ENCODE measurements at regions not wholly inside any gene's neighbourhood (a gene's known extent, or its start where the extent isn't known, plus 50 kb on each side); places are given as distances from the start of the nearest gene placed in this dataset.

- no peak for DNase-seq (ENCODE audit: extremely low read depth, low read depth)
- TF ChIP-seq, protein P1, sequence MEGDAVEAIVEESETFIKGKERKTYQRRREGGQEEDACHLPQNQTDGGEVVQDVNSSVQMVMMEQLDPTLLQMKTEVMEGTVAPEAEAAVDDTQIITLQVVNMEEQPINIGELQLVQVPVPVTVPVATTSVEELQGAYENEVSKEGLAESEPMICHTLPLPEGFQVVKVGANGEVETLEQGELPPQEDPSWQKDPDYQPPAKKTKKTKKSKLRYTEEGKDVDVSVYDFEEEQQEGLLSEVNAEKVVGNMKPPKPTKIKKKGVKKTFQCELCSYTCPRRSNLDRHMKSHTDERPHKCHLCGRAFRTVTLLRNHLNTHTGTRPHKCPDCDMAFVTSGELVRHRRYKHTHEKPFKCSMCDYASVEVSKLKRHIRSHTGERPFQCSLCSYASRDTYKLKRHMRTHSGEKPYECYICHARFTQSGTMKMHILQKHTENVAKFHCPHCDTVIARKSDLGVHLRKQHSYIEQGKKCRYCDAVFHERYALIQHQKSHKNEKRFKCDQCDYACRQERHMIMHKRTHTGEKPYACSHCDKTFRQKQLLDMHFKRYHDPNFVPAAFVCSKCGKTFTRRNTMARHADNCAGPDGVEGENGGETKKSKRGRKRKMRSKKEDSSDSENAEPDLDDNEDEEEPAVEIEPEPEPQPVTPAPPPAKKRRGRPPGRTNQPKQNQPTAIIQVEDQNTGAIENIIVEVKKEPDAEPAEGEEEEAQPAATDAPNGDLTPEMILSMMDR (IDR thresholded peaks at IDR 0.05; ENCODE audit: low read depth, low read length), result no peak
These were observed 519.7 kb upstream of the RGMA start for GRCh38 chr15:93608643-93609148.

GRCh38 chr15:93603550-93603949 is 514.5 kb upstream of the RGMA start:
- DNase-seq (ENCODE audit: extremely low read depth, low read depth), result no peak
- TF ChIP-seq, protein P1 (IDR thresholded peaks at IDR 0.05; ENCODE audit: low read depth, low read length), result no peak

DNA sequence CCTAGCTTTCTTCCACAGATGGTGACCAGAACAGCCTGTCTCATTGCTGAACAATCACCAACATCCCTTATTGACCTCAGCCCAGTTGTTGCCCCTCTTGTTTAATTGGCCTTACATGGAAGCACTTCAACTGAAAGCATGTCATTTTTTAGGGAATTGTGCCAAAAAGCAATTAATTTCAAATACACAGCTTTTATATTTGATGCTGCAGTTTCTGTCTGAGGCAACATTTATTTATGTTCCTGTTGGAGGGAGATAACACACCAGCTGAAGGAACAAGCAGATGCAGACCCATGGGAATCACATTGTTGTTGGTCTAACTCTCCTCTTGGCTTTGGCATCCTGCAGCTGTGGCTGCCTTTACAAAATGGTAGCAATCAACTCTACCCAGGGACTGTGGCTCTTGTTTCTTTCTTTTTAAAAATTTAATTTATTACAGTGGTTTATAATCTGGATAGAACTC is 498.1 kb upstream of the RGMA start:
- no peak for DNase-seq (ENCODE audit: extremely low read depth, low read depth)
- TF ChIP-seq, protein P1 (IDR thresholded peaks at IDR 0.05; ENCODE audit: low read depth, low read length), result no peak

DNA sequence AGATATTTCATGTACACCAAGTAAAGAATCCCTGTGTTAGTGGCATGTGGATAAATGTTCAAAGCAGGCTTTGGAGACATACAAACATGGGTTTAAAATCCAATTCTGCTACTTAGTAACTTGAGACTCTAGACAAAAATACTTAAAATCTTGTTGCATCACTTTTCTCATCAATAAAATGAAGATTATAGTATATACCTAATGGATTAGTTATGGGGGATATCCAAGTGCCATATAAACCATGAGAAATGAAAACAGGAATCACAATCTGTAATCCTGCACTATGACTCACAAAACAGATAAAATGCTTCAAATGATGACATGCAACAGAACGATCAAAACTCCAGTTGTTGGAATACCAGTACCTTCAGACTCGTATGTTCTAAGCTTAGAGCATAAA is 496.0 kb upstream of the RGMA start:
- TF ChIP-seq, protein P1 (IDR thresholded peaks at IDR 0.05; ENCODE audit: low read depth, low read length), result no peak
- DNase-seq (ENCODE audit: extremely low read depth, low read depth), result no peak

DNA sequence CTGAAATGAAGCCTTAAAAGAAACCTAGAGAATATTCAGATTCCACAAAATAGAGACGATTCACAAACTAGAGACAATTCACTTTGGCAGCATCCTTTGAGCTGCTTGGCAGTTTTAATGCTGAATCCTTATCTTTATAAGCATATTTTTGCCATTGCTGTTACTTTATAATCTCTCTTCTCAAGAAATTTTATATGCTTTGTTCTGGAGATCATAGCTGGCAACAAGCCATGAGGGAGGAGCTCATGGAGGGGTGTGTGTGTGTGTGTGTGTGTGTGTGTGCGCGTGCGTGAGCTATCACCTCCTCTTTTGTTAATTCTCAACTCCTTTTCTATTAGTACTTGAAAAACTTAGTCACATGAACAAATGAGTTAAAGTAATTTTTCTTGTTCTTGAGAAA is 495.0 kb upstream of the RGMA start:
- no peak for DNase-seq (ENCODE audit: extremely low read depth, low read depth)

GRCh38 chr15:93583552-93583951 is 494.5 kb upstream of the RGMA start:
- DNase-seq (ENCODE audit: extremely low read depth, low read depth), result no peak
- TF ChIP-seq, protein P1 (IDR thresholded peaks at IDR 0.05; ENCODE audit: low read depth, low read length), result no peak

More for the DNA sequence above, 495.0 kb upstream of the RGMA start:
- TF ChIP-seq, protein P1 (IDR thresholded peaks at IDR 0.05; ENCODE audit: low read depth, low read length), result no peak

GRCh38 chr15:93570527-93570926 is 481.5 kb upstream of the RGMA start:
- no peak for DNase-seq (ENCODE audit: extremely low read depth, low read depth)
- TF ChIP-seq, protein P1 (IDR thresholded peaks at IDR 0.05; ENCODE audit: low read depth, low read length), result no peak

Data from AG09319 (cell line).